Left ventricle myocardium inferior (tissue), 1 donor: ENCODE measurements at regions not wholly inside any gene's neighbourhood (a gene's known extent, or its start where the extent isn't known, plus 50 kb on each side); places are given as distances from the start of the nearest gene placed in this dataset.
"Not testable (repeated sequence)": the region's sequence is repeated elsewhere in the genome, so short reads cannot be mapped to it uniquely, and the experiment has no call there.

Source experiments
- DNase-seq: peaks from one replicate; pipeline ENCODE4 v3.0.0-alpha.2; 2020
- H3K27ac ChIP-seq: fragments of 200-600 bp; replicated peaks from 2 replicates; pipeline ENCODE4 v1.8.0; 2021
- H3K27me3 ChIP-seq: fragments of 200-600 bp; 2 replicates; pipeline ENCODE4 v1.8.0; 2021; ENCODE audit warnings: low read depth
- H3K36me3 ChIP-seq: fragments of 200-600 bp; 2 replicates; pipeline ENCODE4 v1.8.0; 2021
- H3K4me1 ChIP-seq: fragments of 200-600 bp; 2 replicates; pipeline ENCODE4 v1.8.0; 2021
- H3K4me3 ChIP-seq: fragments of 200-600 bp; 2 replicates; pipeline ENCODE4 v1.8.0; 2021; ENCODE audit warnings: mild to moderate bottlenecking, moderate library complexity
- H3K9me3 ChIP-seq: fragments of 200-600 bp; replicated peaks from 2 replicates; pipeline ENCODE4 v1.8.0; 2021
- intact Hi-C: fragments of 100-400 bp; cut with micrococcal nuclease; formaldehyde crosslinking; loops from one replicate; pipeline ENCODE4 v1.11.0; 2022
- TF ChIP-seq, protein P1 (sequence below): fragments of 200-600 bp; IDR thresholded peaks from 2 replicates; pipeline ENCODE4 v1.8.0; 2021; ENCODE audit warnings: antibody characterized with exemption, mild to moderate bottlenecking, borderline replicate concordance
- donor health status: DM: no; HTN: yes; CAD: no; lungs with severe emphysema.

DNA sequence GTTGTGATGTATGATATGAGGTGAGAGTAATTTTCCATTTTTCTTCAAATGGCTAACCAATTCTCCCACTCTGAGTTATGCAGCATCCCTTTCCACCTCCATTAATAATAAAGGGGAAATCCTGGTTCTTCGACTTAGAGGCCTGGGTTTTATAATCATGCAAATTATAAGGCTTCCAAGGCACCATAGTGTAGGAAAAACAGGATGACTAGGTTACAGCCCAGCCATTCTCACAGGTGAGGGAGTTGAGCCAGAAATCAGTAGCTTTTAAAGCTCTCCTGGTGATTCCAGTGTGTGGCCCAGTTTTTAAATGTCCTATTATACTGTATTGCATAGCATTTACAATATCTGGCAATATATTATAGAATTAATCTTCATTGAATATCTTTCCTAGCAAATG, 203.1 kb downstream of the ARHGEF9 start:
- DNase-seq: no peak
- no peaks in the 10 kb centered on the region for H3K36me3 ChIP-seq
- no peak overlapping the region for H3K27ac ChIP-seq
- H3K9me3 ChIP-seq: no peaks in the 10 kb centered on the region
- no peaks in the 10 kb centered on the region for H3K27me3 ChIP-seq
- intact Hi-C loops: no loop called here
- no peak overlapping the region for H3K4me3 ChIP-seq
- TF ChIP-seq, protein P1, sequence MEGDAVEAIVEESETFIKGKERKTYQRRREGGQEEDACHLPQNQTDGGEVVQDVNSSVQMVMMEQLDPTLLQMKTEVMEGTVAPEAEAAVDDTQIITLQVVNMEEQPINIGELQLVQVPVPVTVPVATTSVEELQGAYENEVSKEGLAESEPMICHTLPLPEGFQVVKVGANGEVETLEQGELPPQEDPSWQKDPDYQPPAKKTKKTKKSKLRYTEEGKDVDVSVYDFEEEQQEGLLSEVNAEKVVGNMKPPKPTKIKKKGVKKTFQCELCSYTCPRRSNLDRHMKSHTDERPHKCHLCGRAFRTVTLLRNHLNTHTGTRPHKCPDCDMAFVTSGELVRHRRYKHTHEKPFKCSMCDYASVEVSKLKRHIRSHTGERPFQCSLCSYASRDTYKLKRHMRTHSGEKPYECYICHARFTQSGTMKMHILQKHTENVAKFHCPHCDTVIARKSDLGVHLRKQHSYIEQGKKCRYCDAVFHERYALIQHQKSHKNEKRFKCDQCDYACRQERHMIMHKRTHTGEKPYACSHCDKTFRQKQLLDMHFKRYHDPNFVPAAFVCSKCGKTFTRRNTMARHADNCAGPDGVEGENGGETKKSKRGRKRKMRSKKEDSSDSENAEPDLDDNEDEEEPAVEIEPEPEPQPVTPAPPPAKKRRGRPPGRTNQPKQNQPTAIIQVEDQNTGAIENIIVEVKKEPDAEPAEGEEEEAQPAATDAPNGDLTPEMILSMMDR: no peak
- no peaks in the 10 kb centered on the region for H3K4me1 ChIP-seq

DNA sequence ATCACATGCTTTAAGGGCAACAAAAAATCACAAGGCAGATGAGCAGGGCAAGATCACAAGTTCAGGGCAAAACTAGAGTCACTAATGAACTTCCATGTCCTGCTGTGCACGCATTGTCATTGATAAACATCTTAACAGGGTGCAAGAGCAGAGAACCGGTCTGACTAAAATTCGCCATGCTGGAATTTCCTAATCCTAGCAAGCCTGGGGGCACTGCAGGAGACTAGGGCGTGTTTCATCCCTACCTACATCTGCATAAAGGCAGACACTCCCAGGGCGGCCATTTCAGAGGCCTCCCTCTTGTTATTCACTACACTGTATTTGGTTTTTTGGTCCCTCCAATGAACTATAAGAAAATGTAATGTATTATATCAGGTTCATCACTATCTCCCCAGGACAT, 203.6 kb downstream of the ARHGEF9 start:
- no peaks in the 10 kb centered on the region for H3K36me3 ChIP-seq
- TF ChIP-seq, protein P1: no peak
- H3K27me3 ChIP-seq: no peaks in the 10 kb centered on the region
- no peak for DNase-seq
- no peak overlapping the region for H3K27ac ChIP-seq
- no peaks in the 10 kb centered on the region for H3K9me3 ChIP-seq
- intact Hi-C loops: no loop called here
- H3K4me1 ChIP-seq: no peaks in the 10 kb centered on the region
- H3K4me3 ChIP-seq: no peak overlapping the region

DNA sequence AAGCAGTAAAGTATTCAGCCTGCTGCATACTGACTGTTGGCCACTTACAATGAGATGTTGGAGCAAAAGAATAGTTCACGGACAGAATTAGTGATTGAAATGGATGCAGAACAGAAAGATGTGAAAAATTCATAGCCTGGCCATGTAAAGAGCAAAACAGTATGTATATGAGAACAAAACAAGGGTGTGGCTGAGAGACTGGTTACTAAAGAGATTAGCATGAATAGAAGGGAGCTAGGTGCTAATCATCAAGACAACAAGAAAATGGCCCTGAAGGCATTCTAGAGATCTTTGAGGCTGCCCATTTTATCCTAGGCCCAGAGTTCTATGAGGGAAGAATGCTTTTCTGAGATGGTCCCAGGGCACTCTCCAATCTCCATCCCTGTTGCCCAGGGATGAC, 208.5 kb downstream of the ARHGEF9 start:
- DNase-seq: no peak
- no peaks in the 10 kb centered on the region for H3K4me1 ChIP-seq
- intact Hi-C loops: no loop called here
- H3K4me3 ChIP-seq: no peak overlapping the region
- no peak overlapping the region for H3K27ac ChIP-seq
- H3K27me3 ChIP-seq: no peaks in the 10 kb centered on the region
- TF ChIP-seq, protein P1: no peak
- no peaks in the 10 kb centered on the region for H3K36me3 ChIP-seq
- no peaks in the 10 kb centered on the region for H3K9me3 ChIP-seq

DNA sequence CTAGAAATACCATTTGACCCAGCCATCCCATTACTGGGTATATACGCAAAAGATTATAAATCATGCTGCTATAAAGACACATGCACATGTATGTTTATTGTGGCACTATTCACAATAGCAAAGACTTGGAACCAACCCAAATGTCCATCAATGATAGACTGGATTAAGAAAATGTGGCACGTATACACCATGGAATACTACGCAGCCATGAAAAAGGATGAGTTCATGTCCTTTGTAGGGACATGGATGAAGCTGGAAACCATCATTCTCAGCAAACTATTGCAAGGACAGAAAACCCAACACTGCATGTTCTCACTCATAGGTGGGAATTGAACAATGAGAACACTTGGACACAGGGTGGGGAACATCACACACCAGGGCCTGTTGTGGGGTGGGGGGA, 209.3 kb downstream of the ARHGEF9 start:
- DNase-seq, H3K27ac ChIP-seq, H3K27me3 ChIP-seq, H3K9me3 ChIP-seq, H3K36me3 ChIP-seq, H3K4me1 ChIP-seq, intact Hi-C loops, H3K4me3 ChIP-seq: not testable (repeated sequence)

DNA sequence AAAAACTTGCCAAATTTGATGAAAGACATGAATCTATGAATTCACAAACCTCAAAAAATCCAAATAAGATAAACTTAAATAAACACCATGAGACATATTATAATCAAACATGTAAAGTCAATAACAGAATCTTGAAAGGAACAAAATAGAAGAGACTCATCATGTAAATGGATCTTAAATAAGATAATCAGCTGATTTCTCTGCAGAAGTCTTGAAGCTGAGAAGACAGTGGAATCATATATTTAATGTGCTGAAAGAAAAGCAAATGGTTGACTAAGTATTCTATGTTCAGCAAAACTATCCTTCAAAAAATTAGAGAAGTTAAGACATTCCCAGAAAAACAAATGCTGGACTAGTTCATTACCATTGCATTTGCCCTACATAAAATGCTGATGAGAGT, 215.7 kb upstream of the SPIN4 start:
- intact Hi-C loops: no loop called here
- H3K9me3 ChIP-seq: no peaks in the 10 kb centered on the region
- H3K4me3 ChIP-seq: no peak overlapping the region
- TF ChIP-seq, protein P1: no peak
- DNase-seq: no peak
- H3K27me3 ChIP-seq: no peaks in the 10 kb centered on the region
- H3K27ac ChIP-seq: no peak overlapping the region
- H3K4me1 ChIP-seq: peaks cover 7% of the 10 kb centered on the region
- no peaks in the 10 kb centered on the region for H3K36me3 ChIP-seq

DNA sequence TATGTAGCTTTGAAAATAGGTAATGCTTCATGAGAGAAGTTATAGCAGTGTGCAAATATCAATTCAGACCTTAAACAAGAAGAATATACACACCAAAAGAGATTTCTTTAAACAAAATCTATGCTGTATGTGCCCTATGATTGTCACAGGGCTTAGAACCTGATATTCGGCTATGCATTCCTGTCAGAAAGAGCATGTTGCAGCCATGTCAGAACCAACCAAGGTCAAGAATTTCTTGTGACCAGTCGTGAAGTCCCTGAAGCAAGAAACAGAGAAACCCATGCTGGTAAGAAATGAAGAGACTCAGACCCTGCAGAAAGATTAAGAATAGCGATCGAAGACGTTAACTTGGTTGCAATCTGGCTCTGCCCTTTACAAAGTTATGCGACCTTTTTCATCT, 210.3 kb upstream of the SPIN4 start:
- Histone ChIP-seq H3K9me3 (no peaks in the 10 kb centered on the region), H3K4me3 (peak overlapping the region; percentile 76), H3K27ac (peak overlapping the region; percentile 60), H3K4me1 (peaks cover 20% of the 10 kb centered on the region), H3K36me3 (no peaks in the 10 kb centered on the region), H3K27me3 (no peaks in the 10 kb centered on the region)
- TF ChIP-seq, protein P1: no peak
- no peak for DNase-seq
- intact Hi-C loops: no loop called here
